ENCODE measurements at regions not wholly inside any gene's neighbourhood (a gene's known extent, or its start where the extent isn't known, plus 50 kb on each side); places are given as distances from the start of the nearest gene placed in this dataset.

DNA sequence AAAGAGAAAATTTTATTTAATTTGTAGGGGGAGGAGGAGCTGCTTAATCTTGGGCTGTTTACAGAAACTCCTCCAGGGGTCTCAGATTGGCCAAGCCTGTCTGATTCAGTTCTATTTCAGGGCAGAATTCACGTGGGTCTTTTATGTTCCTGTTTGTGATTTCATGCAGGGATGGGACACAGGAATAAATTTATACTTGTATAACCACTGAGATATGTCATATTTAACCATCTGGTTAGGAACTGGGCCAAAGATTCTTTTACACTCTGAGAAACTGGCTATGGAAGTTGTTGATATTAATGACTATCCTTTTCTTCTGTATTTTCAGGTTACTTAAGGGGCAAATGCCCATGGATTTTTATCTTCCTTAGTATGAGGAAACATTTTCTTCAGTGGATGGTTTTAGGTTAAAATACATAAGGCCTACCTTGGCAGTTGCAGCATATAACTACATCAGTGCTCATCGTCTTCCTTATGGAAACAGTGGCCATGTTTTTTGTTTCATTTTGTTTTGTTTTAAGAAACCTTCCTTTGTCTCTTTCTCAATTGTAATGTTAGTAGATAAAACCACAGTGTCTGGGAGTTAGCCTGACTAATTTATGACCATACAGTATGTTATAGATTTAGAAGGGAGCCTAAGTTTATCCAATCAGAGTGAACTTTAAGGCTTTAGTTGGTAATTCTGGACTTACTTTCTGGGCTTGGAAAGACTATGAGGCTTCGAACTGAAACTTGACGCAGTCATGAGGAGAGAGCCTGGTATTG, 132.4 kb upstream of the ANO3 start:
- H3K4me1 ChIP-seq (ENCODE audit: low read length), result peaks cover 1% of the 10 kb centered on the region
- no peak overlapping the region for H3K27ac ChIP-seq (ENCODE audit: low read length)
- no peaks in the 10 kb centered on the region for H4K20me1 ChIP-seq (ENCODE audit: insufficient read depth, low read length)
- no peak overlapping the region for H3K4me3 ChIP-seq (ENCODE audit: low read length)
- H3K4me2 ChIP-seq (ENCODE audit: low read length), result no peak overlapping the region
- no peaks in the 10 kb centered on the region for H3K27me3 ChIP-seq (ENCODE audit: low read depth, low read length)
- TF ChIP-seq, protein P1, sequence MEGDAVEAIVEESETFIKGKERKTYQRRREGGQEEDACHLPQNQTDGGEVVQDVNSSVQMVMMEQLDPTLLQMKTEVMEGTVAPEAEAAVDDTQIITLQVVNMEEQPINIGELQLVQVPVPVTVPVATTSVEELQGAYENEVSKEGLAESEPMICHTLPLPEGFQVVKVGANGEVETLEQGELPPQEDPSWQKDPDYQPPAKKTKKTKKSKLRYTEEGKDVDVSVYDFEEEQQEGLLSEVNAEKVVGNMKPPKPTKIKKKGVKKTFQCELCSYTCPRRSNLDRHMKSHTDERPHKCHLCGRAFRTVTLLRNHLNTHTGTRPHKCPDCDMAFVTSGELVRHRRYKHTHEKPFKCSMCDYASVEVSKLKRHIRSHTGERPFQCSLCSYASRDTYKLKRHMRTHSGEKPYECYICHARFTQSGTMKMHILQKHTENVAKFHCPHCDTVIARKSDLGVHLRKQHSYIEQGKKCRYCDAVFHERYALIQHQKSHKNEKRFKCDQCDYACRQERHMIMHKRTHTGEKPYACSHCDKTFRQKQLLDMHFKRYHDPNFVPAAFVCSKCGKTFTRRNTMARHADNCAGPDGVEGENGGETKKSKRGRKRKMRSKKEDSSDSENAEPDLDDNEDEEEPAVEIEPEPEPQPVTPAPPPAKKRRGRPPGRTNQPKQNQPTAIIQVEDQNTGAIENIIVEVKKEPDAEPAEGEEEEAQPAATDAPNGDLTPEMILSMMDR (IDR thresholded peaks at IDR 0.05; ENCODE audit: low read depth, low read length), result no peak
- TF ChIP-seq EZH2phosphoT487 (IDR thresholded peaks at IDR 0.05; ENCODE audit: low read depth), result no peak
- H3K79me2 ChIP-seq (ENCODE audit: low read length), result no peaks in the 10 kb centered on the region
- H2AFZ ChIP-seq (ENCODE audit: low read depth, low read length), result no peak overlapping the region
- H3K9me3 ChIP-seq (ENCODE audit: insufficient read depth, low read length), result no peaks in the 10 kb centered on the region
- H3K36me3 ChIP-seq (replicated peaks; ENCODE audit: low read depth, low read length), result no peaks in the 10 kb centered on the region
- no peak overlapping the region for H3K9ac ChIP-seq (ENCODE audit: low read length)

DNA sequence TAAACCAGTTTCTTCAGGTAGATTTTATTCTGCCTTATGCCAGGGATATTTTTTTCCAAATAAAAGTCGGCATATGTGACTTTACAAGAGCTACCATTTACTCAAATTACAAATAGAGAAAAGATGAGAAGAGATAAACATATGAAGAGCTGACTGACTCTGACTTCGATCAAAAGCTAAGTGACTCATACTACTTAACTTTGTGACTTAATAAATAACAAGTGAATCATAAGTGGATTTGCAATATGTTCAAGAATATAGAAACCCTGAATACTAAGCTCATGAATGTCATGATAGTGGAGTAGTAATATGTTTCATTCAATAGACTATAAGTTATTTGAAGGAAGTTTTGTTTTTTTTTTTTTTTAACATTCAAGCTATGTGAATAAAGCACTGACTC, 130.5 kb upstream of the ANO3 start:
- Histone ChIP-seq H3K79me2 (ENCODE audit: low read length) (no peaks in the 10 kb centered on the region), H3K9me3 (ENCODE audit: insufficient read depth, low read length) (no peaks in the 10 kb centered on the region), H3K4me3 (ENCODE audit: low read length) (no peak overlapping the region), H3K36me3 (replicated peaks; ENCODE audit: low read depth, low read length) (no peaks in the 10 kb centered on the region), H3K4me2 (ENCODE audit: low read length) (no peak overlapping the region), H3K27ac (ENCODE audit: low read length) (no peak overlapping the region), H2AFZ (ENCODE audit: low read depth, low read length) (no peak overlapping the region), H4K20me1 (ENCODE audit: insufficient read depth, low read length) (no peaks in the 10 kb centered on the region), H3K27me3 (ENCODE audit: low read depth, low read length) (no peaks in the 10 kb centered on the region), H3K9ac (ENCODE audit: low read length) (no peak overlapping the region), H3K4me1 (ENCODE audit: low read length) (peaks cover 9% of the 10 kb centered on the region)
- no peak for TF ChIP-seq EZH2phosphoT487 (IDR thresholded peaks at IDR 0.05; ENCODE audit: low read depth)
- TF ChIP-seq, protein P1 (IDR thresholded peaks at IDR 0.05; ENCODE audit: low read depth, low read length), result no peak

GRCh38 chr11:26202754-26203153, 129.2 kb upstream of the ANO3 start:
- no peaks in the 10 kb centered on the region for H3K36me3 ChIP-seq (replicated peaks; ENCODE audit: low read depth, low read length)
- no peak overlapping the region for H3K9ac ChIP-seq (ENCODE audit: low read length)
- no peak overlapping the region for H3K4me3 ChIP-seq (ENCODE audit: low read length)
- H3K9me3 ChIP-seq (ENCODE audit: insufficient read depth, low read length), result no peaks in the 10 kb centered on the region
- no peaks in the 10 kb centered on the region for H3K79me2 ChIP-seq (ENCODE audit: low read length)
- no peak overlapping the region for H2AFZ ChIP-seq (ENCODE audit: low read depth, low read length)
- H3K27ac ChIP-seq (ENCODE audit: low read length), result no peak overlapping the region
- no peak overlapping the region for H3K4me2 ChIP-seq (ENCODE audit: low read length)
- no peak for TF ChIP-seq EZH2phosphoT487 (IDR thresholded peaks at IDR 0.05; ENCODE audit: low read depth)
- TF ChIP-seq, protein P1 (IDR thresholded peaks at IDR 0.05; ENCODE audit: low read depth, low read length), result no peak
- H3K27me3 ChIP-seq (ENCODE audit: low read depth, low read length), result no peaks in the 10 kb centered on the region
- no peaks in the 10 kb centered on the region for H4K20me1 ChIP-seq (ENCODE audit: insufficient read depth, low read length)
- H3K4me1 ChIP-seq (ENCODE audit: low read length), result peaks cover 9% of the 10 kb centered on the region

DNA sequence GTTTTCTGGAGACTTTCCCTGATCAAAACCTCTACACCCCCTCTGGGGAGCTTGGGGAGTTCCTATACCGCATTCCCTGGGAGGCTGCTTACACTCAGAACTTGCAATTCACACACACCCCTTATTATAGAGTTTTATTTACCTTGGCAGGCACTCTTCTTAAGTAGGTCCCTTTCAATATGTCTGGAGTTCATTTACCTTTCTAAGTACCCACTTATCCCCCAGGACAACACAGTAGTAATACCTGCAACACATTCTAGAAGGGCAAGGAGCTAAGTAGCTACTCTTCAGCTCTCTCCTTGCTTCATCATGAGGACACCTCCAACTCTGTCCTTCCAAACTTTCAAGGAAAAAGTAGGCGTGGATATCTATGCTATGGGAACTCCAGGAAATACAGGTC, 127.8 kb upstream of the ANO3 start:
- Histone ChIP-seq H3K4me1 (ENCODE audit: low read length) (peaks cover 9% of the 10 kb centered on the region), H4K20me1 (ENCODE audit: insufficient read depth, low read length) (no peaks in the 10 kb centered on the region), H3K27ac (ENCODE audit: low read length) (no peak overlapping the region), H3K4me2 (ENCODE audit: low read length) (no peak overlapping the region), H3K27me3 (ENCODE audit: low read depth, low read length) (no peaks in the 10 kb centered on the region), H2AFZ (ENCODE audit: low read depth, low read length) (no peak overlapping the region), H3K36me3 (replicated peaks; ENCODE audit: low read depth, low read length) (no peaks in the 10 kb centered on the region), H3K9me3 (ENCODE audit: insufficient read depth, low read length) (no peaks in the 10 kb centered on the region), H3K9ac (ENCODE audit: low read length) (no peak overlapping the region), H3K79me2 (ENCODE audit: low read length) (no peaks in the 10 kb centered on the region), H3K4me3 (ENCODE audit: low read length) (no peak overlapping the region)
- TF ChIP-seq EZH2phosphoT487 (IDR thresholded peaks at IDR 0.05; ENCODE audit: low read depth), result no peak
- TF ChIP-seq, protein P1 (IDR thresholded peaks at IDR 0.05; ENCODE audit: low read depth, low read length), result no peak
